ENCODE measurements at regions not wholly inside any gene's neighbourhood (a gene's known extent, or its start where the extent isn't known, plus 50 kb on each side); places are given as distances from the start of the nearest gene placed in this dataset.

DNA sequence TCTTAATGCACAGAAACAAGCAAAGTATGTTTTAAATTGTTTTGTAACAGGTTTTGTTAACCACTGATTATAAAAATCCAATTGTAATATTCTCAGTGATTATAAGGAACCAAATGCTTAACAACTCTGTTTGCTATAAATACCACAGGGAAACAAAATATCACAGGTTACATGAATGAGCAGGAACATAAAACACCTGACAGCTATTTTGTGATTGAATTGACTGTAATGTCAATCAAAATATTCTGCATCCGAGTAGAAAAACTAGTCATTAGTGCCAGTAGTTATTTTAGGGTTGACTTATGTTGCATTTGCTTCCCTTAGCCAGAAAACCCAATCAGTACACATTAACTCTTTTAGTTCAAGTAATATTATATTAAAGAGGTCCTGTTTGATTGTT lies 1707.8 kb upstream of the ACO1 start:
- intact Hi-C loops (cut with micrococcal nuclease; ENCODE audit: unreplicated experiment) (no loop called here), in situ Hi-C loops (cut with HindIII; ENCODE audit: low pct_unique_long_range_greater_than_20kb, low sequenced_read_pairs) (no loop called here)
- ATAC-seq, result no peak
- Histone ChIP-seq H3K9me3 (ENCODE audit: control insufficient read depth, insufficient read depth, low read depth, low read length) (0 out of 2 replicates have a peak, but pooled peaks cover 3% of the 10 kb centered on the region), H3K36me3 (ENCODE audit: control insufficient read depth, insufficient read depth, low read length) (no peaks in the 10 kb centered on the region), H3K4me1 (ENCODE audit: control insufficient read depth, insufficient read depth, low read length) (no peaks in the 10 kb centered on the region), H3K27me3 (ENCODE audit: control insufficient read depth, insufficient read depth, low read length) (no peaks in the 10 kb centered on the region), H3K4me3 (ENCODE audit: low read depth in 2 of 2, low read length in 2 of 2) (no peak overlapping the region), H3K27ac (ENCODE audit: low read length) (no peak overlapping the region)
- no TSS peak for BruUV-seq (replicated peaks)
- no peak for DNase-seq (ENCODE audit: low read depth, low spot score)
- ChIA-PET POLR2A (no interaction called here), CTCF (no interaction called here)
- TF ChIP-seq POLR2AphosphoS5 (IDR thresholded peaks at IDR 0.05; ENCODE audit: low read depth, low read length) (no peak), TCF7L2 (IDR thresholded peaks at IDR 0.05; ENCODE audit: low read depth, low read length) (no peak), SIN3A (IDR thresholded peaks at IDR 0.05; ENCODE audit: borderline replicate concordance, insufficient read depth, low read depth, low read length) (no peak)
- TF ChIP-seq, protein P1, sequence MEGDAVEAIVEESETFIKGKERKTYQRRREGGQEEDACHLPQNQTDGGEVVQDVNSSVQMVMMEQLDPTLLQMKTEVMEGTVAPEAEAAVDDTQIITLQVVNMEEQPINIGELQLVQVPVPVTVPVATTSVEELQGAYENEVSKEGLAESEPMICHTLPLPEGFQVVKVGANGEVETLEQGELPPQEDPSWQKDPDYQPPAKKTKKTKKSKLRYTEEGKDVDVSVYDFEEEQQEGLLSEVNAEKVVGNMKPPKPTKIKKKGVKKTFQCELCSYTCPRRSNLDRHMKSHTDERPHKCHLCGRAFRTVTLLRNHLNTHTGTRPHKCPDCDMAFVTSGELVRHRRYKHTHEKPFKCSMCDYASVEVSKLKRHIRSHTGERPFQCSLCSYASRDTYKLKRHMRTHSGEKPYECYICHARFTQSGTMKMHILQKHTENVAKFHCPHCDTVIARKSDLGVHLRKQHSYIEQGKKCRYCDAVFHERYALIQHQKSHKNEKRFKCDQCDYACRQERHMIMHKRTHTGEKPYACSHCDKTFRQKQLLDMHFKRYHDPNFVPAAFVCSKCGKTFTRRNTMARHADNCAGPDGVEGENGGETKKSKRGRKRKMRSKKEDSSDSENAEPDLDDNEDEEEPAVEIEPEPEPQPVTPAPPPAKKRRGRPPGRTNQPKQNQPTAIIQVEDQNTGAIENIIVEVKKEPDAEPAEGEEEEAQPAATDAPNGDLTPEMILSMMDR (IDR thresholded peaks at IDR 0.05), result no peak
- TF ChIP-seq, protein P2, sequence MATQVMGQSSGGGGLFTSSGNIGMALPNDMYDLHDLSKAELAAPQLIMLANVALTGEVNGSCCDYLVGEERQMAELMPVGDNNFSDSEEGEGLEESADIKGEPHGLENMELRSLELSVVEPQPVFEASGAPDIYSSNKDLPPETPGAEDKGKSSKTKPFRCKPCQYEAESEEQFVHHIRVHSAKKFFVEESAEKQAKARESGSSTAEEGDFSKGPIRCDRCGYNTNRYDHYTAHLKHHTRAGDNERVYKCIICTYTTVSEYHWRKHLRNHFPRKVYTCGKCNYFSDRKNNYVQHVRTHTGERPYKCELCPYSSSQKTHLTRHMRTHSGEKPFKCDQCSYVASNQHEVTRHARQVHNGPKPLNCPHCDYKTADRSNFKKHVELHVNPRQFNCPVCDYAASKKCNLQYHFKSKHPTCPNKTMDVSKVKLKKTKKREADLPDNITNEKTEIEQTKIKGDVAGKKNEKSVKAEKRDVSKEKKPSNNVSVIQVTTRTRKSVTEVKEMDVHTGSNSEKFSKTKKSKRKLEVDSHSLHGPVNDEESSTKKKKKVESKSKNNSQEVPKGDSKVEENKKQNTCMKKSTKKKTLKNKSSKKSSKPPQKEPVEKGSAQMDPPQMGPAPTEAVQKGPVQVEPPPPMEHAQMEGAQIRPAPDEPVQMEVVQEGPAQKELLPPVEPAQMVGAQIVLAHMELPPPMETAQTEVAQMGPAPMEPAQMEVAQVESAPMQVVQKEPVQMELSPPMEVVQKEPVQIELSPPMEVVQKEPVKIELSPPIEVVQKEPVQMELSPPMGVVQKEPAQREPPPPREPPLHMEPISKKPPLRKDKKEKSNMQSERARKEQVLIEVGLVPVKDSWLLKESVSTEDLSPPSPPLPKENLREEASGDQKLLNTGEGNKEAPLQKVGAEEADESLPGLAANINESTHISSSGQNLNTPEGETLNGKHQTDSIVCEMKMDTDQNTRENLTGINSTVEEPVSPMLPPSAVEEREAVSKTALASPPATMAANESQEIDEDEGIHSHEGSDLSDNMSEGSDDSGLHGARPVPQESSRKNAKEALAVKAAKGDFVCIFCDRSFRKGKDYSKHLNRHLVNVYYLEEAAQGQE (IDR thresholded peaks at IDR 0.05; ENCODE audit: insufficient read depth in 1 of 2, low read depth in 2 of 2, low read length in 1 of 2), result no peak

DNA sequence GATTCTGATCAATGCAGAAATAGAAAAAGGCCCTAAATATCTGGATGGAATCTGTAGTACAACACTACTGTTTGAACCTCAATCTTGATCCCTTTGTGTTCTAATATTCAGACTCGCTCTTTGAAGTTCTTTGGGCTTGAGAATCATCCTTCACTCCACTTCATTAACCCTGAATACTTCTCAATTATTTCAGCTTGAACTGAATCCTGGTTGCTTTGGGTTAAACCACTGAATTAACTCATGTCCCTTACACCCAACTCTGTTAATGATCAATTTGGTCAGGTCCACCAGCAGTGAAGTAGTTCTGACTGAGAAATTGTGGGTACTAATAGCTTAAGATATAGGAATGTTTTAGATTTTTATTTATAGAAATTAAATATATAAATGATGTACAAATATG lies 1707.2 kb upstream of the ACO1 start:
- ATAC-seq, result no peak
- in situ Hi-C loops (cut with HindIII; ENCODE audit: low pct_unique_long_range_greater_than_20kb, low sequenced_read_pairs) (no loop called here), intact Hi-C loops (cut with micrococcal nuclease; ENCODE audit: unreplicated experiment) (no loop called here)
- DNase-seq (ENCODE audit: low read depth, low spot score), result no peak
- TF ChIP-seq TCF7L2 (IDR thresholded peaks at IDR 0.05; ENCODE audit: low read depth, low read length), result no peak
- TF ChIP-seq POLR2AphosphoS5 (IDR thresholded peaks at IDR 0.05; ENCODE audit: low read depth, low read length), result no peak
- TF ChIP-seq, protein P1 (IDR thresholded peaks at IDR 0.05), result no peak
- TF ChIP-seq, protein P2 (IDR thresholded peaks at IDR 0.05; ENCODE audit: insufficient read depth in 1 of 2, low read depth in 2 of 2, low read length in 1 of 2), result no peak
- no peak for TF ChIP-seq SIN3A (IDR thresholded peaks at IDR 0.05; ENCODE audit: borderline replicate concordance, insufficient read depth, low read depth, low read length)
- no peak overlapping the region for H3K4me3 ChIP-seq (ENCODE audit: low read depth in 2 of 2, low read length in 2 of 2)
- H3K27me3 ChIP-seq (ENCODE audit: control insufficient read depth, insufficient read depth, low read length), result no peaks in the 10 kb centered on the region
- no peaks in the 10 kb centered on the region for H3K36me3 ChIP-seq (ENCODE audit: control insufficient read depth, insufficient read depth, low read length)
- H3K27ac ChIP-seq (ENCODE audit: low read length), result no peak overlapping the region
- H3K4me1 ChIP-seq (ENCODE audit: control insufficient read depth, insufficient read depth, low read length), result no peaks in the 10 kb centered on the region
- ChIA-PET POLR2A (no interaction called here), CTCF (no interaction called here)
- BruUV-seq (replicated peaks), result no TSS peak
- 0 out of 2 replicates have a peak, but pooled peaks cover 3% of the 10 kb centered on the region for H3K9me3 ChIP-seq (ENCODE audit: control insufficient read depth, insufficient read depth, low read depth, low read length)
